HT1080 (cell line): ENCODE measurements at regions not wholly inside any gene's neighbourhood (a gene's known extent, or its start where the extent isn't known, plus 50 kb on each side); places are given as distances from the start of the nearest gene placed in this dataset.

Experiments used
- DNase-seq: peaks from one replicate; pipeline ENCODE4 v3.0.0-alpha.2; 2015; ENCODE audit warnings: low read depth

DNA sequence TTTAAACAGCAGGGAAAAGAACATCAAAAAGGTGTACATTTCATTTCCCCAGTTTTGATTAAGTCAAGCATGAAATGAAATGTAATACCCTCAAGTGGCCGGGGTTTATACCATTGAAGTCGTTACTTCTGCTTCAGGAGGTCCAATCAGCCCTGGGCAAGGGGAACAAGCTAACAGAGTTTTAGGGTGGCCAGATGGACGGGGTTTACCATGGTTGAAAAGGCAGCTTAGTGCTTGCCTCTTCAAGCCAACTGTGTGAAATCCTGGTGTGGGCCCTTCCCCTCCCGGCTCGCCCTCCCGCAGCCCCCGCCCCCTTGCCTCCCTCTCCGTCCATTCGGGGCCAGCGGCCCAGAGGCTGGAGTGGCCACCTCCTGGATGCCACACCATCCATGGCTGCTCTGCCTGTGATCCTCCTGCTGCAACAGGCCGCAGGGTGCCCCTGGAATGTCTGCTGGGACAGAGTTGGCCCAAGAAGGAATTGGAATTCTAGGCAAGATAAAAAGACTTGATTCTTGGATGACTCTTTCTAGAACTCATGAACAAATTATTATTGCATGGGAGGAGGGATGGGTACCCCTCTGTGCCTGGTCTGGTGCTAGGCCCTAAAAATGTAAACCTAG, 296.2 kb upstream of the IRX3 start:
- no peak for DNase-seq

DNA sequence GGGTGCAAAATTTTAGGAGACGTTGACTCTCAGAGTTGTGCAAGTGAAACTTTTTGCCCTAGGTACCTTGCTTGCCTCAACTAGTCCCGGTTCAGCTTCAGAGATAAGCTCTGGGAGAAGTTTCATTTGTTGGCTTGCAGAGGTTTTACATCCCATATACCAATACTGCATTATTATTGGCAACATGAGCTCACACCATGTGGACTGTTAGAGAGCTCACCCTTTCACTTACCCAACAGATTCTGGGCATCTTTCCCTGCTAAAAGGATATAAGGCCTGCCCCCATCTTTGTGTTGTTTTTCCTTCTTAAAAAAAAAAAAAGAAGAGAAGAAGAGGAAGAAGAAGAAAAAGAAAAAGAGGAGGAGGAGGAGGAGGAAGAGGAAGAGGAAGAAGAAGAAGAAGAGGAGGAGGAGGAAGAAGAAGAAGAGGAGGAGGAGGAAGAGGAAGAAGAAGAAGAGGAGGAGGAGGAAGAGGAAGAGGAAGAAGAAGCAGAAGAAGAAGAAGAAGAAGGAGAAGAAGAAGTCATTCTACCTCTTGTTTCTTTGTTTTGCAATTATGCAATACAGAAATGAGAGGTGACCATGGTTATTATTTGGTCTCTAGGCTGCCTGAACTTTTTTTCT, 292.6 kb upstream of the IRX3 start:
- no peak for DNase-seq

DNA sequence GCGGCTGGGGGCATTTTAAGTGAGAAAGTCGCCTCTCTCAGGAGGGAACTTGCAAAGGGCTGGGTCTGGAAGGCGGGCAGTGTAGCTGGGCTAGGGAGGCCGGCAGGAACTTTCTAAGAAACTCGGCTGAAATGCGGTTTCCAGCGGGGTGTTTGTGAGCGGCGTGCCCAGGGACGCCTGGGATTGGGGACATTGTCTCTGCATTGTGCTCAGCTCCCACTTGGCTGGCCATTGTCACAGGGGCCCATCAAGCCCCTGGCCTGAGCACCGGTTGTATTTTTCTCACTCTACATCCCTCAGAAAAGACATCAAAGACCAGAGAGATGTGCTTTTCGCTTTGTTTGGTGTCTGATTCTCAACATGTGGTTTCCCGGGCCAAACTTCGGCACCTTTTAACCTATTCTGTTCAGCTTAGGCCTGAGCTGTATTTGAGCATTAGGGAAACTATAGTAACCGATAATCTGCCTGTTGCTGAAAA, 291.1 kb upstream of the IRX3 start:
- no peak for DNase-seq

DNA sequence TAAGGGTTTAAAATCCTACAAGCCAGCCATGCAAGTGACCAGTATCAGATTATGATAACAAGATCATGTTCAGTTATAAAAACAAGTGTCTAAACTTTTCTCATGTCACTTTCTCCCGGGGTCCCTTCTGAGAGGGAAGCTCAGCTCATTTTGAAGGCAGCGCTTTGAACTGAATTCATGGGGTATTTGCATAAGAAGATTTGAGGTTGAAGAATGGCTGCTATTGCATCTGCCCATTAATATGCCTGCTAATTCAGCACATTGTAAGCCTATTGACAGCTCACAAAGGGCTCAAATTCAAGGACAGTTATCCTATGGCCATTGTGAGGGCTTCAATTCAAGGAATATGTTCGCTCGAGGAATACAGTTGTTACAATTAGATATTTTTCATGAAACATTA, 290.2 kb upstream of the IRX3 start:
- DNase-seq = no peak

DNA sequence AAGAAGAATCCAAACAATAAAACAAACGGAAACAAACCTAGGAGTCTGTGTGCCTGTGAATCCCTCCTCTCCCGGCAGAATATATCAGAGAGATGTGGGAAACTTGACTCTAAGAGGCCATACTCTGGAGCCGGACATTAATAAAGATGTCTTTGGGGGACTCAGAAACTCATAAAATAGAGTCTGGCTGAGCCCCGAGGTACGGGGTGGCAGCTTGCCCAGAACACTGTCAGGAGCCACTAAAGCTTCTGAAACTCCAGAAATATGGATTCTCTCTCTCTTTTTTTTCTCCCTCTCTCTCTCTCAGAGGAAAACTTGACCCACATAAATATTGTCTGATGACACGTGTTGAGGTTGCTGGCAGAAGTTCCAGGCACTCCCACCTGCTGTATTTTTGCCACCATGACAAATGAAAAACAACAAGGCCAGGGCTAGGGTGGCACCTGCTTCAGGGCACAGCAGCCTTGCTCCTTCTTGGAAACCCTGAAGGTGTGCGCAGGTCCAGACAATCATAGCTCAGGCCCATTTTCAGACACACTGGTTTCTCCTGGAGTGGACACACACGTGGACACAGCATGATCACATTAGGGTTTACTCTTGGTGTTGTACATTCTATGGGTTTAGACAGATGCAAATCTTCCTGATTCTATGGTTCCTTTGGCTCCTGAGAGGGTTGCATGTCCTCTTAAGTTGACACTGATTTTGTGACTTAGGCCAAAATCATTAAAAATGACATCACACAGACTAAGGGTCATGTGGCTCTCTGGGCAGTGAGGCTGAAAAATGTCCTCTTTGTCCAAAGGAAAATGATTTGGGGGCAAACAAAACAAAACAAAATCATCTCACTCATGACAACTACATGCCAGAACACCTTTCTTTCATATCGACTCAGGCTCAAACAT, 282.6 kb upstream of the IRX3 start:
- DNase-seq = no peak

DNA sequence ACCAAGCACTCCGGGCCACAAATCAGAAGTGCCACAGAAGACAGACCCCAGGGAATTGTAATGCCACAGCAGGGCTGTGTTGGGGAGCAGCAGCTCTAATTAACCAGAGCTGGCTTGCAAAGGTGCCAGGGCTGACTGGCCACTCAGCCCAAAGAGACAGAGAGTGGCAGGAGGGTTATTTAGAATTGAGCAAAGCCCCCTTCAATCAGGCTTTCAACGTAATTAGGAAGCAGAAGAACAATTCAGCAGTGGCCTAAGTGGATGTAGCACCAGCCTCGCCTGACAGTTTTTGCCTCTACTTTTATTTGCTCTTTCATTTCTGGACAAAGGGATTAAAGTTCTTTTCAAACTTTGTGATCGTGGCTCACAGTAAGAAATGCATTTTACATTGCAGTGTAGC, 278.3 kb upstream of the IRX3 start:
- DNase-seq = no peak

DNA sequence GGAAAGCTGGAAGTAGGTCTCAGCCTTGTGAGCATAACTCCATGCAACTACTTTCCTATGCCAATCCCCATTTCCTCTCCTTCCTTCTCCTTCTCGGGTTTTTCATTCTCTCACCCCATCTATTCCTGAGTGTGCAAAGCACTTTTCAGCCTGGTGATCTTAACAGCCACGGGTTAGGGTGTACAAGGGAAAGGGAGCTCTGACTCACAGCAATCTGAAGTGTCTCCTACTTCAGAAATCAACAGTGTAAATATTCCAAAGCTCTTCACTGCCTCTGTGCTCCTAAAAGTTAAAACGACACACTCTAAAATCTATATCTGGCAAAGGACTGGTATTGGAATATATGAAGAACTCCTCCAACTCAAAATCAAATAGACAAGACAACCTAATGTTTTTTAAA, 268.0 kb upstream of the IRX3 start:
- DNase-seq = no peak

DNA sequence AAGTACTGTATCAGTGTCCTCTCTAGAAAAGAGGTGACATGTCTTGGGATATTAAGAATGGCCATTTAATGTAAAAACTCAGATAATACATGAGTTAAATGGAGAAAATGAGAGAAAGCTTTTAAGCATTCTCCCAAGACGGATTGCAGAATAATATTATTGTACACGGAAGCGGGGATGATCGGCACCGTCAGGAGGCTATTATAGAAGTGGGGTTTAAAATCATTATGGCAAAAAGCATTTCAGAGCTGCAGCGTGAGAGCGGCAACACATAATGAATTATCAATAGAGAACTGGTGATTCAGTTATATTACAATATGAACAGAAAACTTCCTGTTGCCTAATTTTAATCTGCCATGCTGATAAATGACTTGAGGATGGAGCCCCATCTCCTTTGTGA, 261.7 kb upstream of the IRX3 start:
- DNase-seq = no peak

DNA sequence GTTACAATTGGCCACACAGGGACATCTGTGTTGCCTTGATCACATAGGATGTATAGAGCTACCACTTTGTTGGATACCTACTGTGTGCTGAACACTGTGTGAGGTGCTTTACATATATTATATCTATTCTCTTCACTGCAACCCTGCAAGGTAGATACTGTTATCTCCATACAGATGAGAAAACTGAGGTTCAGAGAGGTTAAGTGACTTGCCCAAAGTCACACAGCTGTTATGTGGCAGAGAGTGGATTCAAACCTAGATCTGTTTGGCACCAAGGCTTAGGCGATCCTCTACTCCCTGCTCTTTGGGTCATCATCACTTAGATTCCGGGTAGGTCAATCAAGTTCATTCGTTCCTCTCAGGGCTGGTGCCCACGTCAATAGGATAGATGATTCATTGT, 260.5 kb upstream of the IRX3 start:
- no peak for DNase-seq

DNA sequence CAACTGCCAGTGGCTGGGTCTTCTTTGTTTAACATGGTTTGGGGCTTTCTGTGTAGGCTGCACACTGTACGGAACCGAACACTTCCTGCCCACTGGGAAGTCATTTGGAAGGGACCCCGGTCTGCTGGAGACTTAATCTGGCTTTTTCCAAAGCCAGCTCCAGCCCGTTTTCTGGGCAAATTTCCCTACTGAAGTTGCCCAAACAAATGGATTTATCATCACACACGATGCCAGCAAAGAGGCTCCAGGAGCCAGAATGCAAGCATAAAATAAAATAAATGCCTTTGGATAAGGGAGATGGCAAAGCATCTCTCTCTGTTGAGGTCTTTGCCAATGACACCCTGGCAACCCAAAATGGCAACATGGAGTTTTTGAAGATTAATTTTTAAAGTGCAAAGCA, 259.9 kb upstream of the IRX3 start:
- DNase-seq = no peak

DNA sequence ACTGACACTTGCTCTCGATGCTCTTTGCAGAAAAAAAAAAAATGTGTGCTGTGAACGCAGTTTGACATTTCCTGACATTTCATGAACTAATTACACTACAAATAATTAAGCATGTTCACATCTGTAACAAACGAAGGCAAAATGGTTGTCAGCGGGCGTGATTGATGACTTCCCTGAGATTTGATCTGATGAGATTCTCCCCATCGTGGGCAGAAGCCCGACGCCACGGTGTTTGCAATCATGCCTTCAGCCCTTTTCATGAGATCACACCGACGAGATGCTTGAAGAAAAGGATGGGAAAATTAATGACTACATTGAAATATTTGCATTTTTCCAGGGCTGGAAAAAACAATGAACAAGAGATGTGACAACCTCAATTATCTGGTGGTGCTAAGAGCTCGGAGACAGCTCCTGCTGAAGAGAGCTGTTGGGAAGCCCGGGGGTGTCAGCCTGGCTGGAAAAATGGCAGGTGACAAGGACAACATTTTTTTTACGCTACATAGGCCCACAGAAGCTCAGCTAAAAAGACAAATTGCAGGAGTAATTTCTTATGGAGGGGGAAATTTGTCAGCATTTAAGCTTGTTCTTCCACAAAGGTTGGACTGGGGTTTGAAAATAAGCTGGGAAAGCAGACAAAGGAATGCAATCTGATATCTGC, 259.4 kb upstream of the IRX3 start:
- DNase-seq = no peak

DNA sequence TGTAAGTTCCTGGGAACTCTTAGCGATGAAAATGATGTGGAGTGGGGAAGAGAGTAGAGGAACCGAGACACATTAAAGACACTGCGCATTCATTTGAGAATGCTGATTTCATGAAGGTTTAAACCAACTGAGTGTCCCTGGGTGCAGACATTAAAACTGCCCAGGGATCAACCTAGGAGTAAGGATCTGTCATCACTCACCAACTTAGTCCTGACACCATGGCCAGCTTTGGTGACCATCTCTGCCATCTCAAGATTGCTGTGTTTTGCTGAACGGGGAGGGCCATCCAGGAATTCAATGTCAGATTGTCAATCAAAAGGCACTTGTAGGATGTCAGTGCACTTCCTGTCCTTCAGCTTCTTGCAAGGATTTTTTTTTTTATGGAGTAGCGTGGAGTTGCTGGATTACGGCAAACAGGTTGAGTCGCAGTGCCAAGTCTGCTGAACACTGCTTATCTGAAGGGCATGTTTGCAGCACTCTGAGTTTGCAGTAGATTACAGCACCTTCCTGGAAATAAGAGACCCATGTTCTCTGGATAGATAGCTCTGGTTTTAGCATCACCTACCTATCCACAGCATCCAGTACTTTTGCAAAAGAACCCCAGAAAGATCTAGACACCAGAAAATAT, 258.1 kb upstream of the IRX3 start:
- DNase-seq = no peak

DNA sequence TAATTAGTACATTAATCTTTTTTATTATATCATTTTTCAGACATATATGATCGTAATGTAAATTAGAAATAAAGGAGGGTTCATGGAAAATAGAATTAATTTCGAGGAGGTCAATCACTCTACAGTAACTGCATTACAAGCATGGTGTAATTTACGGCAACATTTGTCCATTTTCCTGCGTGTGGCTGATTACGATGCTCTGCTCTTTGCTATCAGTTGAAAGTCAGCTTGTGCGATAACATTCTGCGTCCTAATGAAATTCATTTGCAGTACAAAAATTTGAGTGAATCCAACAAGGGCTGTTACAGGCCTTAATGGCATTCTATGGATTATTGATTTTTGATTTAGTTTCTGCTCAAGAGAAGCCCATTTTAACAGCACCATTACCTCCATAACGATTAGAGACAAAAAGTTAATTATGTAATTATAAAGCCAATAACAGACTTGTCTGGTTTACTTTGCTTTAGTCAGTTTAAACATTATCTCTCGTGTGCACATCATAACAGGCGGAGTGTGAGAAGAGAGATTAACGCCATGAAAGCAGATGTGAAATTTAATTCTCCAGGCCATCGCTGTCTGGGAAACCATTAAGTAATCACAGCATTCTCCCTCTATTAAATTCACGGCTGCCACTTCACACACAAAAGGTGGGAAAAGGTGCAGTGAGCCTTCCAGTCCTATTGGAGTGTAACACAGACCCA, 256.4 kb upstream of the IRX3 start:
- no peak for DNase-seq

DNA sequence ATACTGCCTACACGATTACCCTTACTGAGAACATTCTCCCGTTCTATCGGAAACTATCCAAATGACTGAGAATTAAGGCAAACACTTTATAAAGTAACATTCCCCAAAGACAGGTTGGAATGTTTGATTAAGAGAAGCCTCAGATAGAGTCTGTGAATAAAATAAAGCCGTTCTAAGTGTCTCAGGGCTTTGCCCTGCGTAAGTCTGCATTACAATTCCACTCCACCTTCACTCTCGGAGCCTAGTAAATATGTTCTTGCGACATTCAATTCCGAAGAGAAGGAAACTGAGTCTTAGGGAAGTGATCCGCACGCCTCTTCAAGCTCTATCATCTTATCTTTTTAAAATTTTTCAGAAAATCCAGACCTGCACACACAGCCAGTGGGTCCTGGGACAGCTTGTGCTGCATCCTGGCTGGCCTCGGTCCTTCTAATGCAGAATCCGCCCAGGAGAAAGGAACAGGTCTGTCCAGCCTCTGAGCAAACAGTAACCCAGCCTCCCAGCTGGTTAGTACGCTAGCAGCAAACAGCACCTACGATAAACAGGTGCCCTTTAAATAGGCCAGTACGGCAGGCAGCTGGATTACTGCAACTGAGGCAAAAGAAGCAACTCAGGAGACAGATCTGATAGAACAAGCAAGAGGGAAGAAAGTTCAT, 254.1 kb upstream of the IRX3 start:
- no peak for DNase-seq

DNA sequence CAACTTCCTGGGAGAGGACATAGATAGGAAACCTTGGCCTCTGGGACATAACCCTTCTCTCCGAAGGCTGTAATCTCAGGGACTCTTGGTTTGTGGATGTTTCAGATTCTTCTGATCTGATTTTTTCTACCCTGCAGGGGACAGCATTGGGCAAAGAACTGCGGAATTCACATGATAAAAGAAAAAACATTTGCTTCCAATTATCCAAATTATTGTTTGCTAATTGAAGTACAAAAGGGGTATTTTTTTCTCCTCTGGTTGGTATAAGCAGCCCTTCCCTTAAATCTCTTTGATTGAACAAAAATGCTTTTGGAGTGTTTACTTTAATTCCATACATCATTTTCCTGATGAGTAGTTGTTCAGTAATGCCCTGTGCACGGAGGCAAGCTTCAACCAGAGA, 251.7 kb upstream of the IRX3 start:
- DNase-seq = no peak

DNA sequence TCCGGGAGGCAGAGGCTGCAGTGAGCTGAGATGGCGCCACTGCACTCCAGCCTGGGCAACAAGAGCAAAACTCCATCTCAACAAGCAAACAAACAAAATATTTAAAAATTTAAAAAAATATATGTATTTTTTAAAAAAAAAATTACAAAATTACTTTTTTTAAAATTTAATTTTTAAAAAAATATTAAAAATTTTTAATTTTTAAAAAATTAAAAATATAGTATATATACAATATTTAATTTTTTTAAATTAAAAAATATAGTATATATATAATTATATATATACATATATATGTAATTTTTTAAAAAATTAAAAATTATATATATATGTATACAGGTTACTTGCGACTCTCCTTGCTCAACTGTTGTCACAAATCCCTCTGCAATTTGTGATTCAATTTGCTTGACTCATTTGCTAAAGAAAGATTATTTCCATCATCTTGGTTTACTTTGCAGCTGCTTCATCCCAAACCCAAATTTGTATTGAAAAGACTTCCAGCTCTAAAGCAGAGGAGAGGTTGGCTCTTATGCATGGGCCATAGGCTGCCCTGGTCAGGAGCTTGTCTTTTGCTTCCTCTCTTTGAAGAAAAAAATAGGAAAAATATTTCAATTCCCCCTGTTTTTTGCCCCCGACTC, 247.4 kb upstream of the IRX3 start:
- DNase-seq = no peak

DNA sequence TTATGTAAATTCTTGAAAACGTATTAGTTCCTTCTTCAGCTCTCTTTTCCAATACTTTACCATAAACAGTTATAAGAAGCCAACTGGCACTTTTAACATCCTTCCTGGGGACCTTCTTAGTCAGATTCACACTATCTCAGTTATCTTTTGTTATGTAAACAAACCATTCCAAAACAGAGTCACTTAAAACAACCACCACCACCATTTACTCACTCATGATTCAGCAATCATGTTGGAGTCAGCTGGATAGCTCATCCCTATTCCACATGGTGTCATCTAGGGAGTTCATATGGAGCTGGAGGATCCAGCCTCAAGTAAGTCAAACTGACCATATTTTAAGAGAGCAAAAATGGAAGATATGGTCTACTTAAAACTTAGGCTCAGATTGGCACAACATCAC, 240.3 kb upstream of the IRX3 start:
- no peak for DNase-seq

DNA sequence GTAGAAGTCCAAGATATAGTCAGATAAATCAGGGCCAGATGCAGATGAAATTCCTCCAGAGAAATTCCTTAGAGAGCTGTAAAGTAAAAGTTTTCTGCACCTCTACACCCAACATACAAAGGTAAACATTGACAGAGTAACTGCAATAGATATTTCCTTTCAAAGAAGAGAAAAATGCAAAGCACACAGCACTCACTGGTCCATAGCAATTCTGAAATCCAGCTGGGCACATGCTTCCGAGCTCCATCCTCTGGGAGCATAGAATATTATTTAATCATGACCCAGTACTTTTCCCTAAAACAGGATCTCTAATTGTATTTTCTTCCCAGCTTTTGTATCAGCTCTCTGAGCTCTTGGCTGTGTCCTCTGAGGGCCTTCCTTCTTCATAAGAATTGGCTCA, 239.5 kb upstream of the IRX3 start:
- DNase-seq = no peak

DNA sequence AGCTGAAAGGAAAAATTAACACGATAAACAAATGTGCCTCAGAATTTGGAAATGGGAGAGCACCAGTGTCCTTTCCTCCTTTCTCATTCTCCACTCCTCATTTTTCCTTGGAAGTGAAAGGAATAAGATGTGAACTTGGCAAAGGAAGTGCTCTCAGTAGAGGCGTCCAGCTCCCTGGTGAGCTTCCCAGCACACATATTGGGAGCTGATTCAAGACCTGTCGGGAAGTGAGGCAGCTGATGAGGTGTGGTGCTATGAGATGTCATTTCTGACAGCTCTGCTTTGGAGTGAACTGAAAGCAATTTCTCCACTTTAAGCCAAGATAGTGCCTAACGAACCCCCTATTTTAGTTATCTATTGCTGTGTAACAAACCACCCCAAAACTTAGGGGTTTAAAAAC, 238.5 kb upstream of the IRX3 start:
- DNase-seq = no peak

DNA sequence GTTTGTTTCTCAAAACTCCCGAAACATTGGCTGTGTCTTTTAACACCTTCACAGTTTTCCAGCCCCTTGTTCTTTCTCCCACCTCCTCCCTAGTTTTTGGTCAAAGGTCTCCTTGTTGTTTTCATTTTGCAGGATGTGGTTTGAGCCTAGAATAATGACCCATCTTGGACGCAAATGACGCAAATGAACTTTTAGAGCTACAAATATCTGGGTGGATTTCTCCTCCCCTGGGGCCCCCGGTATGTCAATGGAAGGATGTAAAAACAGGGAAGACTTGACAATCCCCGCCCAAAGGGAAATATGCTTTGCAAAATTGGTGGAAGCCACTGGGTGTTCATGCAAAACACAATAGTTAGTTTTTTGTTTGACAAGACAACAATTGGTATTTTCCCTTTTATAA, 236.0 kb upstream of the IRX3 start:
- no peak for DNase-seq
